ENCODE measurements at regions not wholly inside any gene's neighbourhood (a gene's known extent, or its start where the extent isn't known, plus 50 kb on each side); places are given as distances from the start of the nearest gene placed in this dataset.

- no peak overlapping the region for H3K4me3 ChIP-seq
- H3K4me1 ChIP-seq = no peaks in the 10 kb centered on the region
- H3K9me3 ChIP-seq = no peaks in the 10 kb centered on the region
- TF ChIP-seq POLR2A (IDR thresholded peaks at IDR 0.05) = no peak
- TF ChIP-seq, protein P1, sequence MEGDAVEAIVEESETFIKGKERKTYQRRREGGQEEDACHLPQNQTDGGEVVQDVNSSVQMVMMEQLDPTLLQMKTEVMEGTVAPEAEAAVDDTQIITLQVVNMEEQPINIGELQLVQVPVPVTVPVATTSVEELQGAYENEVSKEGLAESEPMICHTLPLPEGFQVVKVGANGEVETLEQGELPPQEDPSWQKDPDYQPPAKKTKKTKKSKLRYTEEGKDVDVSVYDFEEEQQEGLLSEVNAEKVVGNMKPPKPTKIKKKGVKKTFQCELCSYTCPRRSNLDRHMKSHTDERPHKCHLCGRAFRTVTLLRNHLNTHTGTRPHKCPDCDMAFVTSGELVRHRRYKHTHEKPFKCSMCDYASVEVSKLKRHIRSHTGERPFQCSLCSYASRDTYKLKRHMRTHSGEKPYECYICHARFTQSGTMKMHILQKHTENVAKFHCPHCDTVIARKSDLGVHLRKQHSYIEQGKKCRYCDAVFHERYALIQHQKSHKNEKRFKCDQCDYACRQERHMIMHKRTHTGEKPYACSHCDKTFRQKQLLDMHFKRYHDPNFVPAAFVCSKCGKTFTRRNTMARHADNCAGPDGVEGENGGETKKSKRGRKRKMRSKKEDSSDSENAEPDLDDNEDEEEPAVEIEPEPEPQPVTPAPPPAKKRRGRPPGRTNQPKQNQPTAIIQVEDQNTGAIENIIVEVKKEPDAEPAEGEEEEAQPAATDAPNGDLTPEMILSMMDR (IDR thresholded peaks at IDR 0.05) = no peak
- TF ChIP-seq POLR2AphosphoS5 (IDR thresholded peaks at IDR 0.05; ENCODE audit: insufficient read depth in 1 of 2, low read depth in 1 of 2) = no peak
- DNase-seq (ENCODE audit: extremely low spot score in 2 of 2) = no peak
- H3K27me3 ChIP-seq = no peaks in the 10 kb centered on the region
- no peaks in the 10 kb centered on the region for H3K36me3 ChIP-seq
- H3K27ac ChIP-seq = no peak overlapping the region
- intact Hi-C loops (cut with DNase I) = no loop called here
Observed at GRCh38 chr14:44372231-44372630, 134.9 kb downstream of the FSCB start.

- no peak overlapping the region for H3K4me3 ChIP-seq
- intact Hi-C loops (cut with DNase I) = no loop called here
- no peaks in the 10 kb centered on the region for H3K27me3 ChIP-seq
- H3K27ac ChIP-seq = no peak overlapping the region
- no peaks in the 10 kb centered on the region for H3K4me1 ChIP-seq
- DNase-seq (ENCODE audit: extremely low spot score in 2 of 2) = no peak
- TF ChIP-seq POLR2AphosphoS5 (IDR thresholded peaks at IDR 0.05; ENCODE audit: insufficient read depth in 1 of 2, low read depth in 1 of 2) (no peak), POLR2A (IDR thresholded peaks at IDR 0.05) (no peak)
- TF ChIP-seq, protein P1 (IDR thresholded peaks at IDR 0.05) = no peak
- no peaks in the 10 kb centered on the region for H3K36me3 ChIP-seq
- no peaks in the 10 kb centered on the region for H3K9me3 ChIP-seq
Observed at GRCh38 chr14:44370727-44371126, 136.4 kb downstream of the FSCB start.

DNA sequence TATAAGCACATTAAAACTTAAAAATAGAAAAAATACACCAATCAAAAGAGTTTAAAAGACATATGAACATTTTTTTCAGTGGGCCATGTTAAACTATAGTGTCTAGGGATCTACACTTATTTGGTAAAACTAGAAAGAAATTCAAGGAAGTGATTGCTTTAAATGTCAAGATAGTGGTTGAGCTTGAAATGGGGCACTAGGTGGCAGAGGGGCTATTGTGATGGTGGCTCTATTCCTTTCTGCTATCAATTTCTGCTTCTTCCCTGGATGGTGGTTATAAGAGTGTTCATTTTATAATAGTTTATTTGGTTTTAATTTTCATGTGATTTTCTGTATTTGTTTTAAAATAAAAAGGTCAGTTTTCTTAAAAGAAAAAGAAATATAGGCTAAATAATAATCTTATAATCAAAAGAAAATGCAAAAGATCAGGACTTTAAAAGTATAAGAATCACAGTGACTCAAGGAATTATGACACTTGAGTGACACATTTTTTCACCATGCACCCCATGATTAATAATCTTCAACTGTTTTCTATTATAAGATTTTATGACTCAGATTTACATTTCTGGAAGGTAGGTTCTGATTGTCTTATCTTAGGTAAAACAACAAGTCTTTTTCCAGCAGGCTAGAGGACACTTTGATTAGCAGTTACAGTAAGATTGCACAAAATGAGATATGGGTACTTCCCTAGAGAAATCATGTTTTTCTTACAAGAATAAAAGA is 137.5 kb downstream of the FSCB start:
- no peaks in the 10 kb centered on the region for H3K9me3 ChIP-seq
- no peaks in the 10 kb centered on the region for H3K4me1 ChIP-seq
- TF ChIP-seq POLR2A (IDR thresholded peaks at IDR 0.05) = no peak
- H3K36me3 ChIP-seq = no peaks in the 10 kb centered on the region
- no peaks in the 10 kb centered on the region for H3K27me3 ChIP-seq
- no peak overlapping the region for H3K27ac ChIP-seq
- DNase-seq (ENCODE audit: extremely low spot score in 2 of 2) = no peak
- no peak overlapping the region for H3K4me3 ChIP-seq
- intact Hi-C loops (cut with DNase I) = no loop called here

GRCh38 chr14:44361083-44361482 is 146.0 kb downstream of the FSCB start:
- intact Hi-C loops (cut with DNase I) = no loop called here

GRCh38 chr14:44353805-44354204 is 153.3 kb downstream of the FSCB start:
- no peaks in the 10 kb centered on the region for H3K36me3 ChIP-seq
- no peak overlapping the region for H3K4me3 ChIP-seq
- intact Hi-C loops (cut with DNase I) = no loop called here
- TF ChIP-seq POLR2AphosphoS5 (IDR thresholded peaks at IDR 0.05; ENCODE audit: insufficient read depth in 1 of 2, low read depth in 1 of 2) = no peak
- no peak overlapping the region for H3K27ac ChIP-seq
- no peaks in the 10 kb centered on the region for H3K9me3 ChIP-seq
- no peaks in the 10 kb centered on the region for H3K27me3 ChIP-seq
- no peaks in the 10 kb centered on the region for H3K4me1 ChIP-seq
- no peak for DNase-seq (ENCODE audit: extremely low spot score in 2 of 2)

More at GRCh38 chr14:44361083-44361482, 146.0 kb downstream of the FSCB start:
- H3K36me3 ChIP-seq = no peaks in the 10 kb centered on the region
- DNase-seq (ENCODE audit: extremely low spot score in 2 of 2) = no peak
- no peaks in the 10 kb centered on the region for H3K9me3 ChIP-seq
- no peaks in the 10 kb centered on the region for H3K4me1 ChIP-seq
- H3K4me3 ChIP-seq = no peak overlapping the region
- no peak for TF ChIP-seq POLR2AphosphoS5 (IDR thresholded peaks at IDR 0.05; ENCODE audit: insufficient read depth in 1 of 2, low read depth in 1 of 2)
- TF ChIP-seq POLR2A (IDR thresholded peaks at IDR 0.05) = no peak
- TF ChIP-seq, protein P1 (IDR thresholded peaks at IDR 0.05) = no peak
- no peaks in the 10 kb centered on the region for H3K27me3 ChIP-seq
- H3K27ac ChIP-seq = no peak overlapping the region

DNA sequence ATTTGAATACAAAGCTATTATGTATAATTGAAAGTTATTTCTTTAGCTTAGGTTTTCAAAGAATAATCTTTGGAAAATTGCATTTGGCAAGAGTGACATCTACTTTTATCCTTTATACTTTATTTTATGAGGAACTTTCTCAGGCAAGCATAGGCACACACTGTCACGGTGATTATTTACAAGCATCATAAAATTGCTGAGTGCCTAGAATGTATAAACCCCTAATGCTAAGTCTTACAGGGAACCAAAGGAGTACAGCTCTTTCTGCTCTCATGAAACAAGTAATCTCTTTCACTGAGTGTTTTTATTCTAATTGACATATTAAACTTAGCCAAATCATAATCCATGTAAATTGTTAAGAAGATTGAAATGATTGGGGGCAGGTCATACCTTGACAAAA is 154.9 kb downstream of the FSCB start:
- Histone ChIP-seq H3K4me3 (no peak overlapping the region), H3K9me3 (no peaks in the 10 kb centered on the region), H3K27ac (no peak overlapping the region), H3K4me1 (no peaks in the 10 kb centered on the region), H3K36me3 (no peaks in the 10 kb centered on the region), H3K27me3 (no peaks in the 10 kb centered on the region)
- DNase-seq (ENCODE audit: extremely low spot score in 2 of 2) = no peak
- TF ChIP-seq POLR2A (IDR thresholded peaks at IDR 0.05) = no peak
- TF ChIP-seq, protein P1 (IDR thresholded peaks at IDR 0.05) = no peak
- TF ChIP-seq POLR2AphosphoS5 (IDR thresholded peaks at IDR 0.05; ENCODE audit: insufficient read depth in 1 of 2, low read depth in 1 of 2) = no peak
- intact Hi-C loops (cut with DNase I) = no loop called here
